ENCODE measurements at regions not wholly inside any gene's neighbourhood (a gene's known extent, or its start where the extent isn't known, plus 50 kb on each side); places are given as distances from the start of the nearest gene placed in this dataset.

DNA sequence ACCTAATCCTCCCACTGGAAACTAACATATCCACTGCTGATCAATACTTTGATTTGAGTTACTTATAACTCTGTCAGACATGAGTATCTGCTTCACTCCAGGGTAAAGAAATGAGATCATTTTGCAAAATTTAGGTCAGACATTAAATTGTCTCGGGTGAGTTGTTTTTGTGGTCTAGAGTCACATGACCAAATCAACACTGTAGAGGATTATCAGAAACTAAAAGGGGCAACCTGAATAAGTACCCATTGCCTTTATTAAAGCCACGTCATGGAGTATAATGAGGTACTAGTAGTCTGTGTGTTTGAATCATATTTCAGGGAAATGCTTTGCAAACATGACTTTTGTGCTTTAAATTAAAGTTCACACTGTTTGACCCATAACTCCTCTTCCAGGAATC is 107.7 kb upstream of the ADO start:
- TF ChIP-seq, protein P1, sequence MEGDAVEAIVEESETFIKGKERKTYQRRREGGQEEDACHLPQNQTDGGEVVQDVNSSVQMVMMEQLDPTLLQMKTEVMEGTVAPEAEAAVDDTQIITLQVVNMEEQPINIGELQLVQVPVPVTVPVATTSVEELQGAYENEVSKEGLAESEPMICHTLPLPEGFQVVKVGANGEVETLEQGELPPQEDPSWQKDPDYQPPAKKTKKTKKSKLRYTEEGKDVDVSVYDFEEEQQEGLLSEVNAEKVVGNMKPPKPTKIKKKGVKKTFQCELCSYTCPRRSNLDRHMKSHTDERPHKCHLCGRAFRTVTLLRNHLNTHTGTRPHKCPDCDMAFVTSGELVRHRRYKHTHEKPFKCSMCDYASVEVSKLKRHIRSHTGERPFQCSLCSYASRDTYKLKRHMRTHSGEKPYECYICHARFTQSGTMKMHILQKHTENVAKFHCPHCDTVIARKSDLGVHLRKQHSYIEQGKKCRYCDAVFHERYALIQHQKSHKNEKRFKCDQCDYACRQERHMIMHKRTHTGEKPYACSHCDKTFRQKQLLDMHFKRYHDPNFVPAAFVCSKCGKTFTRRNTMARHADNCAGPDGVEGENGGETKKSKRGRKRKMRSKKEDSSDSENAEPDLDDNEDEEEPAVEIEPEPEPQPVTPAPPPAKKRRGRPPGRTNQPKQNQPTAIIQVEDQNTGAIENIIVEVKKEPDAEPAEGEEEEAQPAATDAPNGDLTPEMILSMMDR (tag by site-specific recombination; IDR thresholded peaks at IDR 0.05): no peak
- no peak for TF ChIP-seq KLF10 (tag by site-specific recombination; IDR thresholded peaks at IDR 0.05)
